Endothelial cell (in vitro differentiated cells): ENCODE measurements at regions not wholly inside any gene's neighbourhood (a gene's known extent, or its start where the extent isn't known, plus 50 kb on each side); places are given as distances from the start of the nearest gene placed in this dataset.

Source experiments
- DNase-seq: peaks from one replicate; pipeline ENCODE4 v3.0.0; 2021; ENCODE audit warnings: low spot score
- H3K27ac Mint-ChIP-seq: one replicate; pipeline ENCODE4 v1.8.0; 2021; ENCODE audit warnings: mixed read lengths, inconsistent platforms; ENCODE audit not compliant: unreplicated experiment
- H3K27me3 Mint-ChIP-seq: one replicate; pipeline ENCODE4 v1.8.0; 2021; ENCODE audit warnings: mild to moderate bottlenecking, moderate library complexity, mixed read lengths, inconsistent platforms; ENCODE audit not compliant: unreplicated experiment
- H3K36me3 Mint-ChIP-seq: one replicate; pipeline ENCODE4 v1.8.0; 2021; ENCODE audit warnings: mild to moderate bottlenecking, low read depth, mixed read lengths, inconsistent platforms; ENCODE audit not compliant: unreplicated experiment
- H3K4me1 Mint-ChIP-seq: one replicate; pipeline ENCODE4 v1.8.0; 2021; ENCODE audit warnings: mild to moderate bottlenecking, mixed read lengths, inconsistent platforms; ENCODE audit not compliant: unreplicated experiment
- H3K4me3 Mint-ChIP-seq: one replicate; pipeline ENCODE4 v1.8.0; 2021; ENCODE audit warnings: mild to moderate bottlenecking, mixed read lengths, inconsistent platforms; ENCODE audit not compliant: unreplicated experiment
- H3K9me3 Mint-ChIP-seq: one replicate; pipeline ENCODE4 v1.8.0; 2021; ENCODE audit warnings: mixed read lengths, inconsistent platforms; ENCODE audit not compliant: unreplicated experiment
- CTCF ChIP-seq: fragments of 200-600 bp; sonication (generic); IDR thresholded peaks from one replicate; pipeline ENCODE4 v1.5.0; 2021; ENCODE audit warnings: antibody characterized with exemption; ENCODE audit not compliant: unreplicated experiment

DNA sequence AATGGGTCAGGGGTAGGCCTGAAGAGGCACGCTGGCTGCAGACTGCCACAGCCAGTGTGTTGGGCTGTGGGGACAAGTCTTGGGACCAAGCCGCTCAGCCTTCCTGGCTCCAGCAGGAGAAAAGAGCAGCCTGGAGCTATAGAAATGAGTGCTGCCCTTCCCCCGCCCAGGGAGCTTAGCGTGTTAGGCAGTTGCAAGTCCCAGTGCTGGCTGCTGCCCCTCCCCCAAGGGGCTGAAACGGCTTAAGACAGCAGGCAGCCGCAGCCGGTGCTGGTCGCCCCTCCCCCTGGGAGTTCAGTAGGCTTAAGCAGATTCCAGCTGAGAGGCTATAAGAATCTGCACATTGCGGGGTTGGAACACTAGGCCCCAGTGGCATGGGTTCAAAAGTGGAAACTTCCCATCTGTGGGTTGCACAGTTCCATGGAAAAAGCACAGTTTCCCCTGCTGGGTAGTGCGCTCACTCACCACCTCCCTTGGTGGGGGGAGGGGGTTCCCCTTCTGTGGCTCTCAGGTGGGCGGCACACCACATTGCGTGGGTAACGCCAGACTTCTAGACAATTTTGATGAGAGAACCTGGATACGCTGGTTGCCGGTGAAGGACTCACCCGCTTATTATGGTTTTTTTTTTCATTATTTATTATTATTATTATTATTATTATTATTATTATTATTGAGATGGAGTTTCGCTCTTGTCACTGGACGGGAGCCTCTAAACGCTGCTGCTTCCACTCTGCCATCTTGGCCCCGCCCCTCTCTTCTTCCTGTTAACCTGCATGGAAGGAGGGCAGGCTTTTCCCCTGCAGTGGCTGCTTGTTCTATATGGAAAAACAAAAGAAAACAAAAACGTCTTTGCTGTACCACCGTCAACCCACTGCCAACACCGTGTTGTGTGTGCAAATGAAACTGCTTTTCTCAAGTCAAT, 151.1 kb downstream of the CXCL12 start:
- H3K36me3 Mint-ChIP-seq, result no peaks in the 10 kb centered on the region
- H3K27me3 Mint-ChIP-seq, result peaks cover 1% of the 10 kb centered on the region
- no peak overlapping the region for H3K4me3 Mint-ChIP-seq
- peaks cover 2% of the 10 kb centered on the region for H3K4me1 Mint-ChIP-seq
- peak; percentile 66 for DNase-seq
- TF ChIP-seq CTCF, result no peak
- H3K9me3 Mint-ChIP-seq, result no peaks in the 10 kb centered on the region
- H3K27ac Mint-ChIP-seq, result no peak overlapping the region

GRCh38 chr10:44217274-44217820, 167.6 kb downstream of the CXCL12 start:
- no peaks in the 10 kb centered on the region for H3K27me3 Mint-ChIP-seq
- no peak overlapping the region for H3K4me3 Mint-ChIP-seq
- no peaks in the 10 kb centered on the region for H3K9me3 Mint-ChIP-seq
- no peak for TF ChIP-seq CTCF
- H3K4me1 Mint-ChIP-seq, result no peaks in the 10 kb centered on the region
- H3K36me3 Mint-ChIP-seq, result no peaks in the 10 kb centered on the region
- no peak for DNase-seq
- no peak overlapping the region for H3K27ac Mint-ChIP-seq

- H3K9me3 Mint-ChIP-seq, result no peaks in the 10 kb centered on the region
- no peak for DNase-seq
- TF ChIP-seq CTCF, result no peak
- H3K27me3 Mint-ChIP-seq, result no peaks in the 10 kb centered on the region
- H3K36me3 Mint-ChIP-seq, result no peaks in the 10 kb centered on the region
- no peak overlapping the region for H3K27ac Mint-ChIP-seq
- no peaks in the 10 kb centered on the region for H3K4me1 Mint-ChIP-seq
- no peak overlapping the region for H3K4me3 Mint-ChIP-seq
These were observed 168.8 kb downstream of the CXCL12 start for GRCh38 chr10:44216073-44216472.

GRCh38 chr10:44209811-44210210, 175.1 kb downstream of the CXCL12 start:
- Mint-ChIP-seq H3K27ac (no peak overlapping the region), H3K9me3 (no peaks in the 10 kb centered on the region), H3K4me1 (peaks cover 3% of the 10 kb centered on the region), H3K4me3 (no peak overlapping the region), H3K27me3 (peaks cover 5% of the 10 kb centered on the region), H3K36me3 (no peaks in the 10 kb centered on the region)
- TF ChIP-seq CTCF, result no peak
- DNase-seq, result no peak

DNA sequence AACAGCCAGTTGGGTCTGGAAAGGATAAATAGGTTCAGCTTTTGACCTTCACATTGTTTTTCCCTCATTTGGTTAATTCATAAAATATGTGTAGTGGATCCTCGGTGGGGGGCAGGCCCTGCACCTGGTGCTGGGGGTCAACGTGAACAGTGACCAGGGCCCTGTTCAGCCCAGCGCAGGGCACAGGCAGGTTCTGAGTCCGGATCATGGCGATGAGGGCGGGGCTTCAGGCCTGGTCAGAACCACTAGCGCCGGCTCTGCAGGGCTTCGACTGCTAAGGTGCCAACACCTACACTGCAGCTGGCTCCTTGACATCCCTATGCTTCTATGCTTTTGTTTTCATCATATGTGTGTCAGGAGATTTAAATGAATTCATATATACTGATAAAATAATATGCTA, 177.7 kb downstream of the CXCL12 start:
- H3K36me3 Mint-ChIP-seq, result no peaks in the 10 kb centered on the region
- no peak for DNase-seq
- H3K4me3 Mint-ChIP-seq, result no peak overlapping the region
- no peak overlapping the region for H3K27ac Mint-ChIP-seq
- no peak for TF ChIP-seq CTCF
- peaks cover 3% of the 10 kb centered on the region for H3K4me1 Mint-ChIP-seq
- H3K27me3 Mint-ChIP-seq, result peaks cover 9% of the 10 kb centered on the region
- H3K9me3 Mint-ChIP-seq, result no peaks in the 10 kb centered on the region
